Progenitor cell of endocrine pancreas (in vitro differentiated cells): ENCODE measurements at regions not wholly inside any gene's neighbourhood (a gene's known extent, or its start where the extent isn't known, plus 50 kb on each side); places are given as distances from the start of the nearest gene placed in this dataset.
"Not testable (repeated sequence)": the region's sequence is repeated elsewhere in the genome, so short reads cannot be mapped to it uniquely, and the experiment has no call there.

Experiments
- DNase-seq: peaks from one replicate; pipeline ENCODE4 v3.0.0; 2021; ENCODE audit warnings: low spot score; ENCODE audit not compliant: unreplicated experiment
- H3K27ac Mint-ChIP-seq: 2 replicates; pipeline ENCODE4 v1.8.0; 2021; ENCODE audit warnings: mild to moderate bottlenecking, moderate library complexity, mixed read lengths
- H3K27me3 Mint-ChIP-seq: 2 replicates; pipeline ENCODE4 v1.8.0; 2021; ENCODE audit warnings: mixed read lengths
- H3K36me3 Mint-ChIP-seq: 2 replicates; pipeline ENCODE4 v1.8.0; 2022; ENCODE audit warnings: mixed read lengths; ENCODE audit not compliant: insufficient read depth
- H3K4me1 Mint-ChIP-seq: 2 replicates; pipeline ENCODE4 v1.8.0; 2021; ENCODE audit warnings: low read depth, mixed read lengths
- H3K4me3 Mint-ChIP-seq: 2 replicates; pipeline ENCODE4 v1.8.0; 2021; ENCODE audit warnings: low read depth, mild to moderate bottlenecking, moderate library complexity, mixed read lengths
- H3K9me3 Mint-ChIP-seq: 2 replicates; pipeline ENCODE4 v1.8.0; 2021; ENCODE audit warnings: low read depth, mixed read lengths
- CTCF ChIP-seq: fragments of 200-600 bp; sonication (generic); IDR thresholded peaks from one replicate; pipeline ENCODE4 v1.5.0; 2021; ENCODE audit warnings: antibody characterized with exemption, mild to moderate bottlenecking; ENCODE audit not compliant: unreplicated experiment

- no peak for DNase-seq
- Mint-ChIP-seq H3K4me3 (no peak overlapping the region), H3K27ac (no peak overlapping the region), H3K27me3 (no peaks in the 10 kb centered on the region), H3K9me3 (no peaks in the 10 kb centered on the region), H3K36me3 (no peaks in the 10 kb centered on the region), H3K4me1 (no peaks in the 10 kb centered on the region)
- no peak for TF ChIP-seq CTCF
Observed at GRCh38 chr4:128450326-128451120, 162.9 kb upstream of the PGRMC2 start.

GRCh38 chr4:128449251-128449650, 161.6 kb upstream of the PGRMC2 start:
- Mint-ChIP-seq H3K4me1 (no peaks in the 10 kb centered on the region), H3K36me3 (no peaks in the 10 kb centered on the region), H3K27ac (no peak overlapping the region), H3K4me3 (no peak overlapping the region), H3K9me3 (peaks cover 9% of the 10 kb centered on the region), H3K27me3 (no peaks in the 10 kb centered on the region)
- no peak for DNase-seq
- TF ChIP-seq CTCF = no peak

- peaks cover 43% of the 10 kb centered on the region for H3K9me3 Mint-ChIP-seq
Observed at GRCh38 chr4:128444544-128445302, 157.1 kb upstream of the PGRMC2 start.

GRCh38 chr4:128440923-128441322, 153.3 kb upstream of the PGRMC2 start:
- no peaks in the 10 kb centered on the region for H3K27me3 Mint-ChIP-seq
- peaks cover 14% of the 10 kb centered on the region for H3K36me3 Mint-ChIP-seq
- peaks cover 72% of the 10 kb centered on the region for H3K9me3 Mint-ChIP-seq
- no peak for DNase-seq
- no peak overlapping the region for H3K27ac Mint-ChIP-seq
- no peak for TF ChIP-seq CTCF
- no peaks in the 10 kb centered on the region for H3K4me1 Mint-ChIP-seq
- no peak overlapping the region for H3K4me3 Mint-ChIP-seq

More at GRCh38 chr4:128444544-128445302, 157.1 kb upstream of the PGRMC2 start:
- Mint-ChIP-seq H3K36me3 (peaks cover 8% of the 10 kb centered on the region), H3K27ac (no peak overlapping the region), H3K4me1 (no peaks in the 10 kb centered on the region), H3K4me3 (no peak overlapping the region), H3K27me3 (no peaks in the 10 kb centered on the region)
- no peak for DNase-seq
- no peak for TF ChIP-seq CTCF

GRCh38 chr4:128437023-128437422, 149.4 kb upstream of the PGRMC2 start:
- H3K36me3 Mint-ChIP-seq = peaks cover 11% of the 10 kb centered on the region
- H3K4me1 Mint-ChIP-seq, H3K27me3 Mint-ChIP-seq, DNase-seq, H3K27ac Mint-ChIP-seq, H3K4me3 Mint-ChIP-seq: not testable (repeated sequence)
- peaks cover 55% of the 10 kb centered on the region for H3K9me3 Mint-ChIP-seq

- H3K27ac Mint-ChIP-seq, H3K27me3 Mint-ChIP-seq, H3K4me3 Mint-ChIP-seq, H3K36me3 Mint-ChIP-seq, DNase-seq, H3K4me1 Mint-ChIP-seq: not testable (repeated sequence)
- peaks cover 17% of the 10 kb centered on the region for H3K9me3 Mint-ChIP-seq
Observed at GRCh38 chr4:128429023-128429613, 141.5 kb upstream of the PGRMC2 start.
